Activated CD4-positive, alpha-beta T cell treated with anti-CD3 and anti-CD28 coated beads, Interleukin-2, amount 50 U/mL, for 48 hours (primary cell): ENCODE measurements at regions not wholly inside any gene's neighbourhood (a gene's known extent, or its start where the extent isn't known, plus 50 kb on each side); places are given as distances from the start of the nearest gene placed in this dataset.
"Not testable (repeated sequence)": the region's sequence is repeated elsewhere in the genome, so short reads cannot be mapped to it uniquely, and the experiment has no call there.

Experiments used
- DNase-seq, 2 experiments: peaks; one replicate each; pipeline ENCODE4 v3.0.0-alpha.2; 2020

DNA sequence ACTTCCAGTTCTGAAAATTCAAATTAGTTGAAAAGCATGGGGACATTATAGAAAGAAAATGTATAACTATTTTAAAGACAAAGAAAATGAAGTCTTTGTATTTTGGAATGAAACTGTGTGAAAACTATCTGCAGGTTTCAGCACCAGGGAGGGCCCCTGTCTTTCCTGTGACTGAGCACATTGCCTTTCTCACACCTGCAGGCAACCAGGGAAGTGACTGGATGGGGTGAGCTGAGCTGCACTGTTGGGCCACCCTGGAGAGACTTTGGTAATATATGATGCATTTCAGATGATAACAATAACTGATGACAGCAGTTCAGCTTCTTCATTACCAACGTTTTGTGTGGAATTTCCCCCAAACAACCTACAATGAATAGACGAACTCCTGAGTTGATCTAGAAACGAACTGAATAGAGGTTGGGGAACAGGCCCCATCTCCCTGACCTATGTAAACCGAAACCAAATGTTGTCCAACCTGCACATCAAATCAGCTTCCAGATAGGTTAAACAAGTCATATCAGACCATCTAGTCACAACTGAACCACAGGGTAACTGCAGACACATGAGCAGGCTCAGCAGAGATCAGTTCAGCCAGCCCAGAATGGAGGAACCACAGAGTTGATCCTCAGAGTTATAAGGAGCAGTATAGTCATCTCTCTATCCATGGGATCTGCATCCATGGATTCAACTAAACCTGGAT is 1402.2 kb downstream of the RPIA start:
- not testable (repeated sequence) for DNase-seq

GRCh38 chr2:90097617-90098016 is 1406.1 kb downstream of the RPIA start:
- not testable (repeated sequence) for DNase-seq

DNA sequence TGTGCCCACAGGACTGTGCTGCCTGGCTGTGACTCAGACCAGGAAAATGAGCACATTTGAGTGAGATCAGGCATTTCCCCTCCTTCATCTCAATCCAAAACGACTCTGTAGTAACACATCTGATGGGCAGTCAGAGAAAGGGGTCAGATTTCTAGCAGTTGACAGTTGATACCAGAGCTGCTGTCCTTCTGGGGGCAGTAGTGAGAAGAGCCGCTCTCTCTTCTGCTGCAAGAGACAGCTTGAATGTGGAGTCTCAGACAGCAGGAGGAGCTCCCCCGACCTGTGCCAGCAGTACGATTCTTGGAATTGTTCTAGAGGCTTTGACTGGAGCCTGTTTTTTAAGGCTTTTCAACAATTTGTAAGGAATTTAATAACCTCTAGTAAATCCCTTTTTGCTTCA is 1413.7 kb downstream of the RPIA start:
- DNase-seq = not testable (repeated sequence)

GRCh38 chr2:90123409-90123808 is 1431.9 kb downstream of the RPIA start:
- not testable (repeated sequence) for DNase-seq

- not testable (repeated sequence) for DNase-seq
Measured at GRCh38 chr2:90139046-90139445, 1447.6 kb downstream of the RPIA start.

DNA sequence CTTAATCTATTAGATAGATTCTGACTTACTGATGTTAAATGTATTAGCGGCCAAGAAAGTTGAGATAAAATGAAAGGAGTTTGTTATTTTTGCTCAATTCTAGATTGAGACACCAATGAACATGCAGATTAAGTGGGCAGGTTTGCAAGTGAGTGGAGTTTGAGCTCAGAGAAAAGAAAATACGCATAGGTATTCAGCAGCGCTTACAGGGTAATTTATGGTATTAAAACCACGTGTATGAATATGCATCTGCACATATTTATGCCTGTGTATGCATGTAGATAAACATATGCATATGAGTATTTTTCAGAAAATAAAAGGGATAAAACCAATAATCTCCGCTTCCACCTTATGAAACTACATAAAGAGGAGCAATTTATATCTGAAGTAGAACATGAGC is 1450.1 kb downstream of the RPIA start:
- DNase-seq = not testable (repeated sequence)

- not testable (repeated sequence) for DNase-seq
Measured at GRCh38 chr2:90151805-90152204, 1460.3 kb downstream of the RPIA start.

DNA sequence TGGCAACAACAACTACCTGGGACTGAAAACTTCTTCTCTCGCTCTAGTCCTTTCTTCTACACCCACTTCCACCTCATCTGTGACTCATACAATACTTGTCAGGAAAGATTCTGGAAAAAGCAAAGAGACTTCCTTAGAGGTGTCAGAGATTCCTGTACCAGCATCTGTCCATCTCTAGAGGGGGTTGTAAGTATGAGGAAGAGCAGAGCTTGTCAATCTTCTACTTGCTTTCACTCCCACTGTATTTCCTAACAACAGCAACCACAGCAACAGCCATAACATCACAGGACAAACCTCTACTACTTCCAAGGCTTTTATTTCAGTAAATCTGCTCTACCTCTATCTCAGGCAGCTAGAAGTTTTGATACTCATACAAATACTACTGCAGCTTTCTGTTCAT is 1479.5 kb downstream of the RPIA start:
- not testable (repeated sequence) for DNase-seq

- DNase-seq = not testable (repeated sequence)
Measured at GRCh38 chr2:90173081-90173480, 1481.6 kb downstream of the RPIA start.

DNA sequence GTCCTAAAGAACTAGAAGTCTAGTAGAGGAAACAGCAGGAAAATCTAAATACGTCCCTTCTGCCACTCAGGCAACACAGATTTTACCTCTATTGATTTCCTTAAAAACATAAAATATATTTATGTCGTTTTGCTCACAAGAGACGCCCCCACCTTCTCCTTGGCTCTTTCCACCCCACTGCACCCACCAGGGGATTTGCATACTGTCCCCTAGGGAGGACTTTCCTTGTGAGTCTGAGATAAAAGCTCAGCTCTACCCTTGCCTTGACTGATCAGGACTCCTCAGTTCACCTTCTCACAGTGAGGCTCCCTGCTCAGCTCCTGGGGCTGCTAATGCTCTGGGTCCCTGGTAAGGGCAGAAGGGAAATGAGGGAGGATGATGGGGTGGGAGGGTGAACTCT is 1488.1 kb downstream of the RPIA start:
- not testable (repeated sequence) for DNase-seq

GRCh38 chr2:90207454-90208058 is 1516.1 kb downstream of the RPIA start:
- DNase-seq = no peak

GRCh38 chr2:90209009-90209408 is 1517.5 kb downstream of the RPIA start:
- no peak for DNase-seq

GRCh38 chr2:90209806-90210205 is 1518.3 kb downstream of the RPIA start:
- DNase-seq = no peak

GRCh38 chr2:90215880-90216279 is 1524.4 kb downstream of the RPIA start:
- not testable (repeated sequence) for DNase-seq

- DNase-seq = not testable (repeated sequence)
Measured at GRCh38 chr2:90216801-90217200, 1525.3 kb downstream of the RPIA start.

DNA sequence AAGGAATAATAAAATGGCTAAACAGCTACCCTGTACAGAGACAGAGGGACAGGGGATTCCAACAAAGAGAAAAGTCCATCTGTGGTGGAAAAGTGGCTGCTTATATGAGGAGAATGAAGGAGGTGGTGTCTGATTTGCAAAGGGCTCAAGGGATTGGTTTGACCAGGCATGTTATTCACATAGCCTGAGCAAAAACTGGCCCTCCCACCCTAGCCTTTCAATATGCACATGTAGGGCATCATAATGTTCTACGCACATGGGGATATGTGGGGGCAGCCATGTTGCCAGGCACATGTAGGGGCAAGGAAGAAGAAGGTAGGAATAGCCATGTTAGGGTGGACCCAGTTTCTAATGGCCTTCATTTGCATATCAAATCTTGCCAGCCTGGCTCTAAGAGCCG is 1527.1 kb downstream of the RPIA start:
- DNase-seq = not testable (repeated sequence)

DNA sequence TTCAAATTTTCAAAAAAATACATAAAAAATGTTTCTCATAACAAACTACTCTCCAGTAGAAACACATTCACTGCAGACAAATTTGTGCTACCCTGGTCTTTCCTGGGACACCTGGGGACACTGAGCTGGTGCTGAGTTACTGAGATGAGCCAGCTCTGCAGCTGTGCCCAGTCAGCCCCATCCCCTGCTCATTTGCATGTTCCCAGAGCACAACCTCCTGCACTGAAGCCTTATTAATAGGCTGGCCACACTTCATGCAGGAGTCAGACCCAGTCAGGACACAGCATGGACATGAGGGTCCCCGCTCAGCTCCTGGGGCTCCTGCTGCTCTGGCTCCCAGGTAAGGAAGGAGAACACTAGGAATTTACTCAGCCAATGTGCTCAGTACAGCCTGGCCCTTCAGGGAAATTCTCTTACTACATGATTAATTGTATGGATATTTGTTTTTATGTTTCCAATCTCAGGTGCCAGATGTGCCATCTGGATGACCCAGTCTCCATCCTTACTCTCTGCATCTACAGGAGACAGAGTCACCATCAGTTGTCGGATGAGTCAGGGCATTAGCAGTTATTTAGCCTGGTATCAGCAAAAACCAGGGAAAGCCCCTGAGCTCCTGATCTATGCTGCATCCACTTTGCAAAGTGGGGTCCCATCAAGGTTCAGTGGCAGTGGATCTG is 1529.3 kb downstream of the RPIA start:
- not testable (repeated sequence) for DNase-seq

DNA sequence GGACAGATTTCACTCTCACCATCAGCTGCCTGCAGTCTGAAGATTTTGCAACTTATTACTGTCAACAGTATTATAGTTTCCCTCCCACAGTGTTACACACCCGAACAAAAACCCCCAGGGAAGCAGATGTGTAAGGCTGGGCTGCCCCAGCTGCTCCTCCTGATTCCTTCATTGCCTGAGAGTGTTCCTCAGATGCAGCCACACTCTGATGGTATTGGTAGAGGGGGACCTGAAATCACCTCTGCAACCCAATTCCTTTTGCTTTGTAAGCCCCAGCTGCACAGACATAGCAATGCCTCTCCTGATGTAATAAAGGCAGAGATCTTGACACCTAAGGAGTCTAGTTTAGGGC is 1529.8 kb downstream of the RPIA start:
- no peak for DNase-seq

- DNase-seq = not testable (repeated sequence)
Measured at GRCh38 chr2:90224767-90225166, 1533.3 kb downstream of the RPIA start.

DNA sequence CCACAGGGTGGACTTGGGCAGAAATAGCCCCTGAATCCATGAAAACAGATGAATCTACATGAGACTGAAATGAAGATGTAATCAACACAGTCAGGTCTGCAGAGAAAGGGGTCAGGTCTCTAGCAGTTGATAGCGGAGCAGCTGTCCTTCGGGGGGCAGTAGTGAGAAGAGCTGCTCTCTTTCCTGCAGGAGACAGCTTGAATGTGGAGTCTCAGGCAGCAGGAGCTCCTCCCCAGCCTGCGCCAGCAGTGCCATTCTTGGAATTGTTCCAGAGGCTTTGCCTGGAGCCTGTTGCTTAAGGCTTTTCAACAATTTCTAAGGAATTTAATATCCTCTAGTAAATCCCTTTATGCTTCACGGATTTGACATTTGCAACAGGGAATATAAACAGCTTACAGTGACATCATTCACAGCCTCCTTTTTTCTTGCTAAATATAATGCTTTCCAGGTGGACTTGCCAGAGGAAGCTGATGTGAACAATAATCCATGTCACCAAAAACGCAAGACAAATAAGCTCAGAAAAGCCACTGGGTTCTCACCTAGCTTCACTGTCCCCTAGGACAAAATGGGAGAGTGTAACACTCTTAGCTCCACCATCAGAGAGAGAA is 1535.1 kb downstream of the RPIA start:
- not testable (repeated sequence) for DNase-seq

DNA sequence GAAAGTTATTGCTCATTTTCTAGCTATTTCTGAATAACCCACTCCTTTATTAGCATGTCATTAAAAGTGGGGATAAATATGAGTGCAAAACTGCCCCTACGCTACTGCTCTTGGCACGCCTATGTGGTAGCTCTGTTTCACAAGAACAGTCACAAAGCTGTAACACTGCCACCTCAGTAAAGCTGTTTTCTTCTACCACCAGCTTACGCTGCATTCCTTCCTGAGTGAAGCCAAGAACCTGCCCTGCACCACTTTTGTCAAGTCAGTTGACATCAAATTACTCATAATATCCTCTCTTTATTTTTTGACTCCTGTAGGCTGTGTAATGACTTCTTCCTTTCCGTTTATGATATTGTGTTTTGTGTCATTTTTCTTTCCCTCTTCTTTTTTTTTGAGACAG is 1539.7 kb downstream of the RPIA start:
- not testable (repeated sequence) for DNase-seq

GRCh38 chr2:90235452-90235851 is 1544.0 kb downstream of the RPIA start:
- not testable (repeated sequence) for DNase-seq

GRCh38 chr2:90237923-90238361 is 1546.5 kb downstream of the RPIA start:
- DNase-seq = not testable (repeated sequence)
